ENCODE measurements at regions not wholly inside any gene's neighbourhood (a gene's known extent, or its start where the extent isn't known, plus 50 kb on each side); places are given as distances from the start of the nearest gene placed in this dataset.
"Not testable (repeated sequence)": the region's sequence is repeated elsewhere in the genome, so short reads cannot be mapped to it uniquely, and the experiment has no call there.

GRCh38 chr14:104305511-104306449, 167.4 kb downstream of the KIF26A start:
- no peak for ATAC-seq

- ATAC-seq = no peak
Observed at GRCh38 chr14:104306450-104307040, 168.2 kb downstream of the KIF26A start.

GRCh38 chr14:104307246-104307626, 168.8 kb downstream of the KIF26A start:
- no peak for ATAC-seq

- no peak for ATAC-seq
Observed at GRCh38 chr14:104307627-104308401, 169.4 kb downstream of the KIF26A start.

- not testable (repeated sequence) for ATAC-seq
Observed at GRCh38 chr14:104308534-104308933, 170.1 kb downstream of the KIF26A start.

- ATAC-seq = no peak
Observed at GRCh38 chr14:104309657-104310369, 171.4 kb downstream of the KIF26A start.

- no peak for ATAC-seq
Observed at GRCh38 chr14:104311358-104311757, 173.0 kb downstream of the KIF26A start.

GRCh38 chr14:104313674-104314073, 175.3 kb downstream of the KIF26A start:
- ATAC-seq = no peak

GRCh38 chr14:104314251-104314941, 176.0 kb downstream of the KIF26A start:
- no peak for ATAC-seq

GRCh38 chr14:104315169-104315568, 176.8 kb downstream of the KIF26A start:
- ATAC-seq = no peak

GRCh38 chr14:104315625-104316024, 177.2 kb downstream of the KIF26A start:
- ATAC-seq = no peak

GRCh38 chr14:104316121-104316722, 177.8 kb downstream of the KIF26A start:
- no peak for ATAC-seq

GRCh38 chr14:104316723-104317491, 178.5 kb downstream of the KIF26A start:
- ATAC-seq = no peak

GRCh38 chr14:104317492-104317805, 179.1 kb downstream of the KIF26A start:
- no peak for ATAC-seq

- ATAC-seq = peak; percentile 7
Observed at GRCh38 chr14:104317975-104318557, 179.7 kb downstream of the KIF26A start.

- no peak for ATAC-seq
Observed at GRCh38 chr14:104318558-104319490, 180.4 kb downstream of the KIF26A start.

- no peak for ATAC-seq
Observed at GRCh38 chr14:104319491-104320241, 181.3 kb downstream of the KIF26A start.

GRCh38 chr14:104320611-104321086, 182.3 kb downstream of the KIF26A start:
- ATAC-seq = no peak

All from esophagus mucosa (tissue), 1 donor.